Right lobe of liver (tissue), 4 donors: ENCODE measurements at regions not wholly inside any gene's neighbourhood (a gene's known extent, or its start where the extent isn't known, plus 50 kb on each side); places are given as distances from the start of the nearest gene placed in this dataset.

Experiments used
- CTCF ChIP-seq, 4 donors: fragments of 200-600 bp in 3 of 4; fragments of 450-650 bp in 1 of 4; IDR thresholded peaks; one replicate each; pipeline versions ENCODE4 v1.5.1 to v1.8.0; 2016 to 2022; ENCODE audit warnings: antibody characterized with exemption in 4 of 4, mild to moderate bottlenecking in 2 of 4
- POLR2A ChIP-seq: fragments of 450-650 bp; IDR thresholded peaks from one replicate; pipeline ENCODE4 v1.6.1; 2017; ENCODE audit warnings: antibody characterized with exemption, mild to moderate bottlenecking
- donor health status: DM: no; HTN: no; CAD: no.
- donor health status: DM: no; HTN: no; CAD: no.
- donor health status: DM: no; HTN: yes; CAD: no.

- TF ChIP-seq CTCF (IDR thresholded peaks at IDR 0.05), result no peak
- TF ChIP-seq POLR2A, result no peak
These were observed 184.5 kb upstream of the CRY1 start for GRCh38 chr12:107277855-107278254.
